ENCODE measurements at regions not wholly inside any gene's neighbourhood (a gene's known extent, or its start where the extent isn't known, plus 50 kb on each side); places are given as distances from the start of the nearest gene placed in this dataset.

- no peak for FAIRE-seq
These were observed 134.7 kb upstream of the EPHA7 start for GRCh38 chr6:93554018-93554417.

GRCh38 chr6:93550551-93551276, 131.4 kb upstream of the EPHA7 start:
- H3K9me3 ChIP-seq, result no peaks in the 10 kb centered on the region
- no peak for TF ChIP-seq HOXB13 (CRISPR knock-in tag; IDR thresholded peaks at IDR 0.05; ENCODE audit: low read depth)
- TF ChIP-seq JUN (IDR thresholded peaks at IDR 0.05), result no peak
- TF ChIP-seq FOSB (CRISPR knock-in tag; IDR thresholded peaks at IDR 0.05), result no peak
- no peak for TF ChIP-seq KDM5A (IDR thresholded peaks at IDR 0.05)
- TF ChIP-seq CHD4 (IDR thresholded peaks at IDR 0.05; ENCODE audit: borderline replicate concordance), result no peak
- TF ChIP-seq SMC3 (IDR thresholded peaks at IDR 0.05), result no peak
- TF ChIP-seq POLR2A (IDR thresholded peaks at IDR 0.05; ENCODE audit: low read length), result no peak
- no peak for TF ChIP-seq HMGXB4 (CRISPR knock-in tag; IDR thresholded peaks at IDR 0.05; ENCODE audit: borderline replicate concordance)
- TF ChIP-seq PBX3 (IDR thresholded peaks at IDR 0.05), result no peak
- TF ChIP-seq RAD21 (conservative IDR thresholded peaks at IDR 0.05 in 1 of 2, IDR thresholded peaks at IDR 0.05 in 1 of 2), result no peak
- no peak for TF ChIP-seq REST (IDR thresholded peaks at IDR 0.05)
- ChIA-PET CTCF (no interaction called here), POLR2A (no interaction called here)
- H3K4me2 ChIP-seq, result no peak overlapping the region
- DNase-seq (ENCODE audit: low read depth in 1 of 2, low spot score in 1 of 2) (no peak), FAIRE-seq (no peak), ATAC-seq (no peak)
- H3K4me3 ChIP-seq, result no peak overlapping the region
- H3K4me1 ChIP-seq, result no peaks in the 10 kb centered on the region
- H3K27ac ChIP-seq, result no peak overlapping the region

More at GRCh38 chr6:93554018-93554417, 134.7 kb upstream of the EPHA7 start:
- ATAC-seq (no peak), DNase-seq (ENCODE audit: low read depth in 1 of 2, low spot score in 1 of 2) (no peak)
- ChIA-PET CTCF (no interaction called here), POLR2A (no interaction called here)
- Histone ChIP-seq H3K27ac (no peak overlapping the region), H3K4me1 (no peaks in the 10 kb centered on the region), H3K4me3 (no peak overlapping the region), H3K4me2 (no peak overlapping the region), H3K9me3 (no peaks in the 10 kb centered on the region)
- 17% methylated on average over 2 of the region's 2 CpGs for WGBS (ENCODE audit: missing lambda C conversion rate)
- TF ChIP-seq JUNB (IDR thresholded peaks at IDR 0.05) (no peak), CHD4 (IDR thresholded peaks at IDR 0.05; ENCODE audit: borderline replicate concordance) (no peak), CBX8 (IDR thresholded peaks at IDR 0.05) (no peak), BHLHE40 (IDR thresholded peaks at IDR 0.05; ENCODE audit: low read depth, low read length) (no peak)

GRCh38 chr6:93549868-93550267, 130.5 kb upstream of the EPHA7 start:
- no peak for FAIRE-seq
- Histone ChIP-seq H3K9me3 (no peaks in the 10 kb centered on the region), H3K4me1 (no peaks in the 10 kb centered on the region), H3K4me3 (no peak overlapping the region), H3K4me2 (no peak overlapping the region), H3K27ac (no peak overlapping the region)
- TF ChIP-seq HMGXB4 (CRISPR knock-in tag; IDR thresholded peaks at IDR 0.05; ENCODE audit: borderline replicate concordance), result no peak
- TF ChIP-seq HOXB5 (CRISPR knock-in tag; IDR thresholded peaks at IDR 0.05), result no peak
- no peak for TF ChIP-seq SREBF2 (IDR thresholded peaks at IDR 0.05)
- no peak for TF ChIP-seq TP53 (CRISPR knock-in tag; IDR thresholded peaks at IDR 0.05)
- TF ChIP-seq CBX2 (IDR thresholded peaks at IDR 0.05; ENCODE audit: borderline replicate concordance, low read depth), result no peak
- no peak for TF ChIP-seq MAZ (IDR thresholded peaks at IDR 0.05; ENCODE audit: borderline replicate concordance, low read depth, low read length)
- TF ChIP-seq HES2 (IDR thresholded peaks at IDR 0.05), result no peak
- TF ChIP-seq EHF (CRISPR knock-in tag; IDR thresholded peaks at IDR 0.05), result no peak
- no peak for TF ChIP-seq CEBPB (IDR thresholded peaks at IDR 0.05)
- no peak for TF ChIP-seq CHD4 (IDR thresholded peaks at IDR 0.05; ENCODE audit: borderline replicate concordance)
- TF ChIP-seq JUN (IDR thresholded peaks at IDR 0.05), result no peak
- TF ChIP-seq RCOR1 (IDR thresholded peaks at IDR 0.05; ENCODE audit: low read depth, low read length), result no peak
- no peak for TF ChIP-seq FOXS1 (CRISPR knock-in tag; IDR thresholded peaks at IDR 0.05)
- TF ChIP-seq FOSB (CRISPR knock-in tag; IDR thresholded peaks at IDR 0.05), result no peak
- TF ChIP-seq ZSCAN20 (CRISPR knock-in tag; IDR thresholded peaks at IDR 0.05), result no peak
- WGBS (ENCODE audit: missing lambda C conversion rate), result 8% methylated on average over 2 of the region's 2 CpGs
- ChIA-PET POLR2A (no interaction called here), CTCF (no interaction called here)
- no peak for ATAC-seq
- no peak for DNase-seq (ENCODE audit: low read depth in 1 of 2, low spot score in 1 of 2)

All from A549 (cell line).